ENCODE measurements at regions not wholly inside any gene's neighbourhood (a gene's known extent, or its start where the extent isn't known, plus 50 kb on each side); places are given as distances from the start of the nearest gene placed in this dataset.

DNA sequence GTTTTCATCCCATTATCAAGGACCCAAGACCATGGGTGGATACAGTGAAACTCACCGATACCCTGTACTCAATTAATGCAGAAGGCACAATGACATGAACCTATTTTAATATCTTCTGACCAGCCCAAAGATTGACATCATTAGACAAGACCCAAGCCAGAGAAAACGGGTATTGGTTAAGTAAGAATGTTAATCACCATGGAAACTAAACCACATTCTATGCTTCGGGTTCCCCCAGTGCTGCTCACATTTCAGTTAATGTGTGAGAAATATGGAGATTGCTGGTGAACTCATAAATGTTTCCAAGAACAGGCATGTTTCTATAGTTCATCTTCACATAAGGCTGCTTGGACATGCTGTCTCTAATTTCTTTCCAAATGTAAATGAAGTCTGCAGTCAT lies 77.0 kb downstream of the IRX2 start:
- no peaks in the 10 kb centered on the region for H3K79me1 ChIP-seq (ENCODE audit: low read depth, low read length)
- H3K79me2 ChIP-seq (ENCODE audit: control insufficient read depth in 1 of 2, insufficient read depth in 2 of 2, low read length in 2 of 2): no peaks in the 10 kb centered on the region
- H3K56ac ChIP-seq (replicated peaks; ENCODE audit: insufficient read length, low read depth, low read length): no peak overlapping the region
- H3K36me3 ChIP-seq (ENCODE audit: control insufficient read depth in 2 of 4, insufficient read depth in 4 of 4, low read length in 3 of 4): no peaks in the 10 kb centered on the region; a peak in 1 of 8 replicates
- no peak overlapping the region for H2BK15ac ChIP-seq (ENCODE audit: low read length)
- no peak overlapping the region for H3K23ac ChIP-seq (ENCODE audit: insufficient read length)
- WGBS, 2 experiments (ENCODE audit: extremely low coverage in 1 of 2, insufficient coverage in 1 of 2, insufficient read length in 1 of 2, insufficient replicate concordance in 2 of 2, low coverage in 1 of 2, low lambda C conversion rate in 2 of 2, missing lambda C conversion rate in 1 of 2): 95% methylated on average over 3 of the region's 3 CpGs; no CpG with 5 or more reads in 1 of the 2 experiments
- H4K91ac ChIP-seq (replicated peaks; ENCODE audit: insufficient read length, low read length): no peak overlapping the region
- FAIRE-seq (no peak), DNase-seq (ENCODE audit: low read depth in 1 of 2, low spot score in 2 of 2) (no peak)
- no peak for TF ChIP-seq BACH1 (IDR thresholded peaks at IDR 0.05; ENCODE audit: low read length)
- no peak for TF ChIP-seq RFX5 (IDR thresholded peaks at IDR 0.05; ENCODE audit: borderline replicate concordance, low read depth, low read length)
- TF ChIP-seq TBP (IDR thresholded peaks at IDR 0.05; ENCODE audit: low read depth, low read length): no peak
- TF ChIP-seq GABPA (IDR thresholded peaks at IDR 0.05; ENCODE audit: borderline replicate concordance, insufficient read depth, low read length): no peak
- TF ChIP-seq GTF2F1 (IDR thresholded peaks at IDR 0.05; ENCODE audit: borderline replicate concordance, low read depth, low read length): no peak
- TF ChIP-seq POU5F1 (IDR thresholded peaks at IDR 0.05; ENCODE audit: low read depth, low read length): no peak
- TF ChIP-seq YY1 (IDR thresholded peaks at IDR 0.05; ENCODE audit: low read depth, low read length): no peak
- no peak for TF ChIP-seq PHF8 (conservative IDR thresholded peaks at IDR 0.05; ENCODE audit: low read depth, low read length)
- H2BK5ac ChIP-seq (ENCODE audit: low read depth, low read length): no peak overlapping the region
- ChIA-PET CTCF (ENCODE audit: partially characterized antibody) (no interaction called here), POLR2A (ENCODE audit: partially characterized antibody) (no interaction called here)
- H3K4ac ChIP-seq (replicated peaks; ENCODE audit: insufficient read length, low read depth, low read length): no peak overlapping the region
- no peaks in the 10 kb centered on the region for H3K27me3 ChIP-seq (replicated peaks in 1 of 4; ENCODE audit: control insufficient read depth in 3 of 4, extremely low read depth in 1 of 4, insufficient read depth in 3 of 4, low read length in 3 of 4)
- peaks cover 0 to 3% of the 10 kb centered on the region in 2 experiments for H4K20me1 ChIP-seq (replicated peaks in 1 of 2; ENCODE audit: control insufficient read depth in 1 of 2, insufficient read depth in 2 of 2, low read length in 2 of 2)
- H3K27ac ChIP-seq (ENCODE audit: low read depth, low read length): no peak overlapping the region
- 0 out of 2 replicates have a peak, but pooled peaks cover under 1% of the 10 kb centered on the region for H3K23me2 ChIP-seq (ENCODE audit: low read depth, low read length)
- H4K8ac ChIP-seq (ENCODE audit: extremely low read depth, insufficient read depth, low read length): no peak overlapping the region
- no peak overlapping the region for H2BK120ac ChIP-seq (replicated peaks; ENCODE audit: low read depth, low read length)
- no peak overlapping the region for H3K4me2 ChIP-seq (ENCODE audit: insufficient read depth in 1 of 2, low read depth in 2 of 2, low read length in 2 of 2)
- no peak overlapping the region for H2AK5ac ChIP-seq (ENCODE audit: low read depth, low read length)
- no peak overlapping the region for H2BK12ac ChIP-seq (ENCODE audit: low read depth, low read length)
- no peak overlapping the region for H3K9ac ChIP-seq (replicated peaks in 1 of 4; ENCODE audit: extremely low read depth in 1 of 4, low read depth in 3 of 4, low read length in 3 of 4)
- no peak overlapping the region for H2AFZ ChIP-seq (ENCODE audit: low read length)
- no peak overlapping the region for H3K4me3 ChIP-seq (ENCODE audit: extremely low read depth in 1 of 4, insufficient read depth in 2 of 4, low read depth in 3 of 4, low read length in 4 of 4)
- peaks cover 3 to 6% of the 10 kb centered on the region in 2 experiments; a peak in 2 of 4 replicates for H3K9me3 ChIP-seq (ENCODE audit: insufficient read depth in 2 of 2, low read depth in 1 of 2, low read length in 1 of 2)
- H3K18ac ChIP-seq (ENCODE audit: extremely low read depth, low read length): no peak overlapping the region
- H3K4me1 ChIP-seq (replicated peaks in 1 of 4; ENCODE audit: control insufficient read depth in 3 of 4, insufficient read depth in 4 of 4, low read length in 3 of 4): peaks cover 0 to 5% (median 0%) of the 10 kb centered on the region in 4 experiments; a peak in 2 of 7 replicates
- H2BK20ac ChIP-seq (ENCODE audit: low read length): no peak overlapping the region
- H4K5ac ChIP-seq (ENCODE audit: insufficient read length, low read depth, low read length): no peak overlapping the region
- H3K14ac ChIP-seq (ENCODE audit: insufficient read length): no peak overlapping the region

All from H1 (cell line).